ENCODE measurements at regions not wholly inside any gene's neighbourhood (a gene's known extent, or its start where the extent isn't known, plus 50 kb on each side); places are given as distances from the start of the nearest gene placed in this dataset.

GRCh38 chr13:105316731-105317130, 1218.7 kb downstream of the EFNB2 start:
- no peak for DNase-seq (ENCODE audit: low read depth in 3 of 3)

DNA sequence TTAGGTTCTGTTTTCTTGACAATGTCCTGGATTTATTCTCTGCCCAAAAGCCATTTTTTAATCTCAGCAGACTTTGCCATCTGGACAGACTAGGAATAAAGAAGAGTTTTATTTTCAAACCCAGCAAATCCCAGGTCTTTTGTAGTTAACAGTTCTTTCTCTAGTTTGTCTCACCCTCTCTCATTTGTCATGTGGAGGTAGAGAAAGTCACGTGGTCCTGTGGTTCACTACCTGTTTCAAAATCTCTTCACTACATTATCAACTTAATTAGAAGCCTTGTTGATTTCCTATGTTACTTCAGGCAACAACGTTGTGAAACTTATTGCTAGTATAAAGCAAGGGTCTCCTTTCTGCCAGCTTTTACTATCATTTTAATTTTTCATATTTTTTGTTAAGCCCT, 1222.6 kb downstream of the EFNB2 start:
- DNase-seq (ENCODE audit: low read depth in 3 of 3) = no peak

GRCh38 chr13:105311094-105311493, 1224.4 kb downstream of the EFNB2 start:
- DNase-seq (ENCODE audit: low read depth in 3 of 3) = no peak

DNA sequence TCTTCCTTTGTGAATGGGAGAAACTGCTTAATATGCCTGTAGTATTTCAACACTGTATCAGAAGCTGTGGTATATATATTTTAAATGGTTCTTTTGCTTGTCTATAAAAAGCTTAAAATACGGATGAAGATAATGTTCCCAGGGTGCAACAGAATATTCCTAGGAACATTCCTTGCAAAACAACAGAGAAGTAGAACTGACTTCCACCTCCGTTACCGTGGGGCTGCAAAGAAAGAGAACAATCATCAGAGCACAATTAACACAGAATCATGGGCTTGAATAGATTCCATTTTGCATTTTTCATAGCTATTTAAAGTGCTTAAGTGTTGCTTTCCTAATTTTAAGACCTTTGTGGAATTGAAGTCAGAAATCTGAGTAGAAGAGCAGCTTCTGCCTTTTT, 1227.7 kb downstream of the EFNB2 start:
- no peak for DNase-seq (ENCODE audit: low read depth in 3 of 3)

DNA sequence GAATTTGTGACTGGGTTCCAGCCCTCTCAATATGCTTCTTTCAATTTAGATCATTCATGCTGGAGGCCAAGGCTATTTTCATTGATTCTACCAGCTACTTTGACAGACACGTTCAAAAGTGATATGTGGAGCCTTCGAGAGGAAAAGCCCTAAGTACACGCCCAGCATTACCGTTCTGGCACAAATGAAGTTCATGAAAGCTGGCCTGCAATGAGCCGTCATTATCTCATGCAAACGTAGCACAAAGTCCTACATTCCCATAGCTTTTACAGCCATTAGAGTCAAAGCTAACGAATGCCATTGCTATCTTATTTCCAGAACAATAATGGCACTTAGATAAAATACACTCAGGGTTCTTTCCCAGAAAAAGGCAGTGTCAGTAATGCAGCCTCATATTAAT, 1237.6 kb downstream of the EFNB2 start:
- DNase-seq (ENCODE audit: low read depth in 3 of 3) = no peak

GRCh38 chr13:105291987-105292386, 1243.5 kb downstream of the EFNB2 start:
- DNase-seq (ENCODE audit: low read depth in 3 of 3) = no peak

DNA sequence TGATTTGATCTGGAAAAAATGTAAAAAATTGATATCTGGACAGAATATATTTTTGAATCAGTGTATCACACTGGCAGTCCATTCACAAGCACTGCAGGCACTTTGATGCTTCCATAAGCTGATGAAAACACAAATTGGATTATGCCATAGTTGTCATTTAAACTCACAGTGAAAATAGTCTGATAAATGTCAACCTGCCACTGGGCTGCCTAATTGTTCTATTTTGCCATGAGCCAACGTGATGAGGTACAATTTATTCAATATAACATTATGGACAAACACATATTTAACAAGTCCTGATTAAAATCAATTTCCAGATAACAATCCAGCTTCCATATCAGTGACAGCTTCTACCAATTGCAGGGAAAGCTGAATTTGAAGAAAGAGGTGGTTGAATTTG, 1244.9 kb downstream of the EFNB2 start:
- no peak for DNase-seq (ENCODE audit: low read depth in 3 of 3)

DNA sequence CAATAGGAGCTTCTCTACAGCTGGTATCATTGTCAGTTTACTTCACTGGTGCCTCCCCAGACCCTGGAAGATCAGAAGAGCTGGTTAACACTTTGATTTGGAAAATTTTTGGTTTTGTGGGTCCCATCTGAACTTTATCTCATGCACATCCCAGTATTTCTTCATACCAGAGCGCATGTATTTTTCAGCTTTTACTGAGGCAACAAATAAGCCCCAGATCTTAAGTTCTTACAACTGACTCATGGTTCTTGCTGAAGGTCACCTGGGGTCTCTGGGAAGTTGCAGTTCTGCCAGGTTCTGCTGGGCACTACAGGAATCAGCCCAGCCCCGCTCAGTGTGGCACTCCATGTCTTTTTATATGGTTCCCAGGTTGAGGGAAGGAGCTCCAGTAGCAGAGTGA, 1249.9 kb downstream of the EFNB2 start:
- DNase-seq (ENCODE audit: low read depth in 3 of 3) = no peak

- no peak for DNase-seq (ENCODE audit: low read depth in 3 of 3)
Measured at GRCh38 chr13:105282406-105283285, 1252.8 kb downstream of the EFNB2 start.

- DNase-seq (ENCODE audit: low read depth in 3 of 3) = no peak
Measured at GRCh38 chr13:105278943-105279381, 1256.5 kb downstream of the EFNB2 start.

DNA sequence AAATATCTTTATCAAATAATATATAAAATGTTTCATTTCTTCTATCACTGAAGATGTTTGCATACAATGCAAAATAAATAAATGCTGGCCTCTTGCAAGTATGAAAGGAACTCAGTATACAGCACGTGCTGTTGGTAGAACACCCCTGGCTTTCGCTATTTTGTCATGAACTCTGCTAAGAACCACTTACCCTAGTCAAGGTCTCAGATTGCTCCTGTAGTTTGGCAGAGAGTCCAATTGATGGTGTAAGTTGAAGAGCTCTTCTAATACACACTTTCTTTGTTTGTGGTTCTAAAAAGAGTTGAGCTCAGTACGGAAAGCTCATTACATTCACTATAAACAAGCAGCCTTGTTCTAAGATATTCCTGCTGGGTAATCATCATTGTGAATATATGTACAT, 1258.9 kb downstream of the EFNB2 start:
- DNase-seq (ENCODE audit: low read depth in 3 of 3) = no peak

DNA sequence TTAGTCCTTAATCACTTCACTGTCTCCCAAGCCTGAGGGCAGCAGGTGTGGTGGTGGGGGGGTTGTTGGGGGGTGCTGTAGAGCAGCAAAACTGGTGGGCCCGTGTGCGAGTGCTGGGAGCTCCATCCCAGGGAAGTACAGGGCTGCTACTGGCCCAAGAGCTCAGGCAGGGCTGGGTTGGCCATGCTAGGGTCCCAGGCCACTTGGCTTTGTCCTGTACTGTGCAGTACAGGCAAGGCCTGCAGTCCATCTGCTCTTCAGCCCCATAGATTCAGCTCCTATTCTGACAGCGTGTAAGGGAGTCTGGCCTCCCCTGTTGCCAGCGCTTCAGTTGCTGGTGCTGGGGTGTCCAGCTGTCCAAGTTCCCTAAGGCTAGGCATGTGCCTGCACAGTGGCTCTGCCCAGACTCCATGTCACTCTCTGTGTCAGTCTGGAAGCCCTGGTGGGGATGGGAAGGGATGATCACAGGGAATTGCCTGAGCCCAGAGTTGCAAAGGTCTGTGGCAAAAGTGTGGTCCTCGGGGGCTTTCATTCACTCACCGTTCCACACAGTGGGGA, 1261.7 kb downstream of the EFNB2 start:
- DNase-seq (ENCODE audit: low read depth in 3 of 3) = no peak

DNA sequence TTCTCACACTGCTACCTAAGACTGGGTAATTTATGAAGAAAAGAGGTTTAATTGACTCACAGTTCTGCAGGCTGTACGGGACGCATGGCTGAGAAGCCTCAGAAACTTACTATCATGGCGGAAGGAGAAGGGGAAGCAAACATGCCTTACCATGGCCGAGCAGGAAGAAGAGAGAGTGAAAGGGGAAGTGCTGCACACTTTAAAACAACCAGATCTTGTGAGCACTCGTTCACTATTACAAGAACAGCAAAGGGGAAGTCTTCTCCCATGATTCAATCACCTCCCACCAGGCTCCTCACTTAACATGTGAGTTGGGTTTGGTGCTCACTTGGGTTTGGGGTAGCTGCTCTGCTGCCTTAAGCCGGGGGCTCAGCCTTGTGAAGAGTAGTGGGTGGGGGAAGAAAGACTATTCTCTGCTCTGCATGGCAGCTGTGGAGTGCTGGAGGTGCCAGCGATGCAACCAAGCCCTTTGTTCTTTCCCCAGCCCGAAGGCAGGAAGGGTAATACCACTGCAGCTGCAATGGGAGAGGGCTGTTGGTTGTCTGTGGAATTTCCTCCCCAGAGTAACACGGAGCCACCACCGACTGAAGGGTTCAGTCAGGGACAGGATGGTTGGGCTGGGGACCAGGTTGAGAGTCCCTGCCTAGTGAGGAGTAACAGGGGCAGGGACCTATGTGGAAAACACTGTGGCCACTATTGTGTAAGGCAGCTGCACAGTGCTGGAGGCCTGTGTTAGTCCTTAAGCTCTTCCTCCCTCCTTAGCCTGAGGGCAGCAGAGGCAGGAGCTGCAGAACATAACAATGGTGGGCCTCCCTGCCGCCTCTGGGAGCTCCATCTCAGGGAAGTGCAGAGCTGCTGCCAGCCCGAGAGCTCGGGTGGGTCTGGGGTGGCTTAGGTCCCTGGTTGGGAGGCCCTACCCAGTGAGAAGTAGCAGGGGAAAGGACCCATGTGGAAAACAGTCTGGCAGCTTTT, 1262.5 kb downstream of the EFNB2 start:
- no peak for DNase-seq (ENCODE audit: low read depth in 3 of 3)

GRCh38 chr13:105266615-105267014, 1268.8 kb downstream of the EFNB2 start:
- DNase-seq (ENCODE audit: low read depth in 3 of 3) = no peak

DNA sequence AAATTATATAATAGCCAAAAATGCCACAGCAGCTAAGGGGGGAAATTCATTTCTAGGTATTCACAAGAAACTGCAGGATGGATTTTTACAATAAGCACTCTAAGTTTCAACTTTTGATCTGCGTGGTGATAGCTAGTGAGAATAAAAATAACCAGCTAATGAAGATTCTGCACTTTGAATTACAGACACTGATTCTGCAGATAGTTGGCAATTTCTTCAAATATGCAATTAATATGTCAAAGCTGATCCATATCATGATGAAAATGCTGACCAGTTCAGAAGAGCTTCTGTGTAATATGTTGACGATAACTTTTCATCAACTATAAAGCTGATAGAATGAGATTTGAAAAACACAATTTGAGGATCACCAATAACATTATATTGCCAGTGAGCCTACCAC, 1272.9 kb downstream of the EFNB2 start:
- DNase-seq (ENCODE audit: low read depth in 3 of 3) = no peak

DNA sequence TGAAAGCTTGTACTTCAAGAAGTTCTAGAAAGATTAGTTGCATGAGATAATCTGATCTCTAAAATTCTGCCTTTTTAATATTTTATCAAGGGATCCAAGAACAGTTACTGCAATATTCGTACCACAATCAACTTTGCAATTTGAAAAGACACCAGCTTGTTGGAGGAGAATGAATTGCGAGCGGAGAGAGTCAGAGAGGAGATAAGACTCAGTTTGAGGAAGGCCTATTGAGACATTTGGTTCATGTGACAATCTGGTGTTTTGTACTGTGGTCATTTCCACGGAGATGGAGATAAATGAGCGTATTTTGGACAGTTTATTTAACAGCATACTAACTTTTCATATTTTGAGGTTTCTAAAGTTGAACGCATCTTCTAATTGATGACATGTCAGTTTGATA, 1276.0 kb downstream of the EFNB2 start:
- DNase-seq (ENCODE audit: low read depth in 3 of 3) = no peak

GRCh38 chr13:105255472-105255871, 1280.0 kb downstream of the EFNB2 start:
- DNase-seq (ENCODE audit: low read depth in 3 of 3) = no peak

DNA sequence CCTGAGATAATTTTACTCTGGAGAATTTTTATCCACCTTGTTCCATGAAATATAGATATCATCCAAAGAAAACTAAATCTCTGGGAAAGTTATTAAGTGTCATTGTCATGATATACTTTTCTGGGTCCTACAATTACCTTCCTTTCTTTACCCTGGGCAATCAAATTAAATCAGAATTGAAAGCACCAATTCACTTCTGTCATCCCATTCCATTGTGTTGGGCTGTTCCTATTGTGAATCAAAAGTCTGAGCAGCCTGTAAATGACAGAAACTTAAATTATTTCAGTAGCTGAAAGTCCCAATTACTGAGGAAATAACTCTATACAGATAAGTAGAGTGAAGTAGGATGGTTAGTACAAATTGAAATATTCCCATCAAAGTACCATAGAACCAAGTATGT, 1284.2 kb downstream of the EFNB2 start:
- no peak for DNase-seq (ENCODE audit: low read depth in 3 of 3)

DNA sequence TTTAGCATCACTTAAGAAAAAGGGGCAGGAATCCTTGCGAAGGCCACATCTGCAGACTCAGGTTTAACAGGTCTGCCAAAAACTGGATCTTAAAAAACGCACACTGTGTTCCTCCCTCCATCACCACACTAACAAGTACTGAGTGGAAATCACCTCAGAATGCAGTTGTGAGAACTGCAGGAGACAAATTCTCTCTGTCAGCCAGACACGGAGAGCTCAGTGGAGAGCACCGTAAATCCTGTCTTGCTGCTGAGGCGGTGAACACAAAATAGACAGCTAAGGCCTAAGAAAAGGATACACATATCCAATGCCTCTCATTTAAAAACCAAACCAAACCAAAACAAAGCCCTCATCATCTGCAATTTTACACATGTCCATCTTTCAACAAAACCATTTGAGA, 1287.6 kb downstream of the EFNB2 start:
- no peak for DNase-seq (ENCODE audit: low read depth in 3 of 3)

GRCh38 chr13:105240371-105240770, 1295.1 kb downstream of the EFNB2 start:
- DNase-seq (ENCODE audit: low read depth in 3 of 3) = no peak

DNA sequence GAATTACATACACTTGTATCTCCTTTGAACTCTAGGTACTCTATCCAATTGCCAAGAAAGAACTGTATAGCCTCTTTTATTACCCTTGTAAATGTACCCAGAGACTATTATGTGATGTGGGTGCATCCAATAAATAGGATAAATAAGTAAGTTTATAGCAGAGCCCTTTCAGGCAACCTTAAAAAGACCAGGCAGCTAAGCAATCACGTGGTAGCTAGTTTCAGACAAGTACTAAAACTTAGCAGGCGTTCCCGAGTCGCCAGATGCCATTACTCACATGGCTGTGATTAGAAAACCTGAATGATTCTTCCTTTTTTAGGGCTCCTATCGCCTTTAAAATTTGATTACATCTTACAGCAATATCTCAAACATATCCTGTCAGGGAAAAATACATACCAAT, 1303.0 kb downstream of the EFNB2 start:
- DNase-seq (ENCODE audit: low read depth in 3 of 3) = no peak

DNA sequence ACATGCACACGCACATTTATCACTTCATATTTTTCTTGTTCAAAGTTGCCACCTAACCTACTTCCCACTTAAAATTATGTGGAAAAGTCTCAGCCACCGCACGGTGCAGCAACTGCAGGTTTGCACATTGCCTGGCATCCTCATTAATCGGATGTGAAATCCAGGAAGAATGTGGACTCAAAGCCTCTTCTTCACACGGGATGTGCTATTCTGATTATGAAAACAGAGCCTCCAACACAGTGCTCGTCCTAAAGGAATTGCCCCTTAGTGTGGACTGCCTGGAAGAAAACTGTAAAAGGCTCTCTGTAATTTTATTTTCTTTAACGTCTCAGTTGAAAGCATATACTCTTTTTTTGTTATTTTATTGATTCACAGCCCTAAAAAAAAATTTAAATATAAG, 1303.5 kb downstream of the EFNB2 start:
- no peak for DNase-seq (ENCODE audit: low read depth in 3 of 3)

All from stimulated activated CD4-positive, alpha-beta T cell treated with anti-CD3 and anti-CD28 coated beads, TNF-alpha, amount 100 ng/mL, for 48 hours (primary cell).